DMS153 (cell line): ENCODE measurements at regions not wholly inside any gene's neighbourhood (a gene's known extent, or its start where the extent isn't known, plus 50 kb on each side); places are given as distances from the start of the nearest gene placed in this dataset.
"Not testable (repeated sequence)": the region's sequence is repeated elsewhere in the genome, so short reads cannot be mapped to it uniquely, and the experiment has no call there.

Experiments
- DNase-seq: peaks from one replicate; lab custom pipeline; 2025; lab: John Stamatoyannopoulos, UW

- DNase-seq: no peak
These were observed 108.7 kb downstream of the SUCLA2 start for GRCh38 chr13:47892374-47892773.

GRCh38 chr13:47890146-47890814, 110.8 kb downstream of the SUCLA2 start:
- no peak for DNase-seq

- DNase-seq: no peak
These were observed 114.8 kb downstream of the SUCLA2 start for GRCh38 chr13:47886314-47886713.

GRCh38 chr13:47875201-47875600, 125.9 kb downstream of the SUCLA2 start:
- DNase-seq: no peak

GRCh38 chr13:47873987-47874386, 127.1 kb downstream of the SUCLA2 start:
- DNase-seq: not testable (repeated sequence)

- not testable (repeated sequence) for DNase-seq
These were observed 127.8 kb downstream of the SUCLA2 start for GRCh38 chr13:47873319-47873718.

GRCh38 chr13:47869776-47870175, 131.3 kb downstream of the SUCLA2 start:
- no peak for DNase-seq

- DNase-seq: no peak
These were observed 135.2 kb downstream of the SUCLA2 start for GRCh38 chr13:47865883-47866282.

GRCh38 chr13:47862841-47863240, 138.2 kb downstream of the SUCLA2 start:
- no peak for DNase-seq

GRCh38 chr13:47859165-47859564, 141.9 kb downstream of the SUCLA2 start:
- DNase-seq: no peak

- no peak for DNase-seq
These were observed 142.7 kb downstream of the SUCLA2 start for GRCh38 chr13:47858042-47859025.

GRCh38 chr13:47853236-47853635, 147.8 kb downstream of the SUCLA2 start:
- no peak for DNase-seq

- DNase-seq: no peak
These were observed 154.2 kb downstream of the SUCLA2 start for GRCh38 chr13:47846886-47847285.

- no peak for DNase-seq
These were observed 155.1 kb downstream of the SUCLA2 start for GRCh38 chr13:47845981-47846380.

GRCh38 chr13:47843005-47843404, 158.1 kb downstream of the SUCLA2 start:
- no peak for DNase-seq

GRCh38 chr13:47841151-47841550, 159.9 kb downstream of the SUCLA2 start:
- no peak for DNase-seq

GRCh38 chr13:47837906-47838305, 163.2 kb downstream of the SUCLA2 start:
- DNase-seq: no peak

GRCh38 chr13:47837104-47837880, 163.8 kb downstream of the SUCLA2 start:
- no peak for DNase-seq

- no peak for DNase-seq
These were observed 165.4 kb downstream of the SUCLA2 start for GRCh38 chr13:47835470-47836228.

GRCh38 chr13:47832458-47832972, 168.6 kb downstream of the SUCLA2 start:
- no peak for DNase-seq

- DNase-seq: no peak
These were observed 169.8 kb downstream of the SUCLA2 start for GRCh38 chr13:47831265-47831664.
